Bronchial epithelial cell (primary cell): ENCODE measurements at regions not wholly inside any gene's neighbourhood (a gene's known extent, or its start where the extent isn't known, plus 50 kb on each side); places are given as distances from the start of the nearest gene placed in this dataset.
"Not testable (repeated sequence)": the region's sequence is repeated elsewhere in the genome, so short reads cannot be mapped to it uniquely, and the experiment has no call there.

ENCODE experiments used
- DNase-seq: peaks from one replicate; pipeline ENCODE4 v3.0.0-alpha.2; 2010; ENCODE audit warnings: low read depth
- FAIRE-seq: peaks from 2 replicates; lab custom pipeline; 2011; peaks lifted over from hg19 to GRCh38; lab: Jason Lieb, UNC
- H3K27me3 ChIP-seq: 2 replicates; pipeline ENCODE4 v1.5.1; 2011; ENCODE audit warnings: low read length; ENCODE audit not compliant: control insufficient read depth, insufficient read depth
- H3K36me3 ChIP-seq: 2 replicates; pipeline ENCODE4 v1.5.1; 2011; ENCODE audit warnings: low read length; ENCODE audit not compliant: control insufficient read depth, insufficient read depth
- H3K4me3 ChIP-seq: 2 replicates; pipeline ENCODE4 v1.5.1; 2011; ENCODE audit warnings: mild to moderate bottlenecking, low read depth, low read length, control low read depth
- TF ChIP-seq, protein P1 (sequence below): IDR thresholded peaks from 2 replicates; pipeline ENCODE4 v1.5.1; 2011; ENCODE audit warnings: mild to moderate bottlenecking, moderate library complexity, low read length, control low read depth, inconsistent platforms; ENCODE audit not compliant: insufficient read depth, severe bottlenecking

DNA sequence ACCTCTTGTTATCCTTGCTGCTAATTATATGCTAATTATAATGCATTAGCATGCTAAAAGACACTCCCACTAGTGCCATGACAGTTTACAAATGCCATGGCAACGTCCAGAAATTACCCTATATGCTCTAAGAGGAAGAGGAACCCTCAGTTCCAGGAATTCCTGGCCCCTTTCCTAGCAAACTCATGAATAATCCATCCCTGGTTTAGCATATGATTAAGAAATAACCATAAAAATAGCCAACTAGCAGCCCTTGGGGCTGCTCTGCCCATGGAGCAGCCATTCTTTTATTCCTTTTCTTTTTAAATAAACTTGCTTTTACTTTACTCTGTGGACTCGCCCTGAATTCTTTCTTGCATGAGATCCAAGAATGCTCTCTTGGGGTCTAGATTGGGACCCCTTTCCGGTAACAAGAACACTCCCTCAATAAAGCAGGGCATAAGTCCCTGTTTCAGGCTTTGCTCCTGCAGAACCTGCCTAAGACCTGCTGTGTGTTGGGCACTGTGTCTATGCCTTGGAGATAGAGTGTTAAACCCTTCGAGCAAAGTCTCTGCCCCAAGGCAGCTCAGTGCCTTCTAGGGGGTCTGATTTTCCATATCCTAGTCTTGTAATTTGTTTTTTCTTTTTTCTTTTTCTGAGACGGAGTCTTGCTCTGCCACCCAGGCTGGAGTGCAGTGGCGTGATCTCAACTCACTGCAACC lies 345.0 kb downstream of the NPIPA7 start:
- not testable (repeated sequence) for DNase-seq, H3K27me3 ChIP-seq, H3K36me3 ChIP-seq, FAIRE-seq, H3K4me3 ChIP-seq

- FAIRE-seq, H3K36me3 ChIP-seq, H3K27me3 ChIP-seq, DNase-seq, H3K4me3 ChIP-seq: not testable (repeated sequence)
Measured at GRCh38 chr16:16727048-16727447, 348.1 kb downstream of the NPIPA7 start.

DNA sequence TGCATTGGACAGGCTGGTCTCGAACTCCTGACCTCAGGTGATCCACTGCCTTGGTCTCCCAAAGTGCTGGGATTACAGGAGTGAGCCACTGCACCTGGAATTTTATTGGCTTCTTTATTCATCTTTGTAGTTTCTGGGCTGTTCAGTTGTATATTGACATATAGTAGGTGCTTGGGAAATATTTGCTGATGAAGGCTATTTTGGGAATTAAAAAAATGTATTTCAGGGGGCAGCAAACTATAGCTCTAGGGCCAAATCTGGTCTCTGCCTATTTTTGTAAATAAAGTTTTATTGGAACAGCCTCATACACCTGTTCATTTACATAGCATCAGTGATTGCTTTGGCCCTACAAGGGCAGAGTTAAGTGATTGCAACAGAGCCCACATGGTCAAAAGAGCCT lies 363.6 kb downstream of the NPIPA7 start:
- not testable (repeated sequence) for H3K4me3 ChIP-seq, H3K27me3 ChIP-seq, FAIRE-seq, DNase-seq, H3K36me3 ChIP-seq

GRCh38 chr16:16754992-16755667 lies 376.2 kb downstream of the NPIPA7 start:
- H3K27me3 ChIP-seq, H3K4me3 ChIP-seq, DNase-seq, H3K36me3 ChIP-seq: not testable (repeated sequence)
- peak; percentile 50 for FAIRE-seq

- H3K4me3 ChIP-seq = no peak overlapping the region
- H3K27me3 ChIP-seq = no peaks in the 10 kb centered on the region
- no peak for DNase-seq
- no peaks in the 10 kb centered on the region for H3K36me3 ChIP-seq
- TF ChIP-seq, protein P1, sequence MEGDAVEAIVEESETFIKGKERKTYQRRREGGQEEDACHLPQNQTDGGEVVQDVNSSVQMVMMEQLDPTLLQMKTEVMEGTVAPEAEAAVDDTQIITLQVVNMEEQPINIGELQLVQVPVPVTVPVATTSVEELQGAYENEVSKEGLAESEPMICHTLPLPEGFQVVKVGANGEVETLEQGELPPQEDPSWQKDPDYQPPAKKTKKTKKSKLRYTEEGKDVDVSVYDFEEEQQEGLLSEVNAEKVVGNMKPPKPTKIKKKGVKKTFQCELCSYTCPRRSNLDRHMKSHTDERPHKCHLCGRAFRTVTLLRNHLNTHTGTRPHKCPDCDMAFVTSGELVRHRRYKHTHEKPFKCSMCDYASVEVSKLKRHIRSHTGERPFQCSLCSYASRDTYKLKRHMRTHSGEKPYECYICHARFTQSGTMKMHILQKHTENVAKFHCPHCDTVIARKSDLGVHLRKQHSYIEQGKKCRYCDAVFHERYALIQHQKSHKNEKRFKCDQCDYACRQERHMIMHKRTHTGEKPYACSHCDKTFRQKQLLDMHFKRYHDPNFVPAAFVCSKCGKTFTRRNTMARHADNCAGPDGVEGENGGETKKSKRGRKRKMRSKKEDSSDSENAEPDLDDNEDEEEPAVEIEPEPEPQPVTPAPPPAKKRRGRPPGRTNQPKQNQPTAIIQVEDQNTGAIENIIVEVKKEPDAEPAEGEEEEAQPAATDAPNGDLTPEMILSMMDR = no peak
- FAIRE-seq = no peak
Measured at GRCh38 chr16:16763449-16763848, 384.5 kb downstream of the NPIPA7 start.

DNA sequence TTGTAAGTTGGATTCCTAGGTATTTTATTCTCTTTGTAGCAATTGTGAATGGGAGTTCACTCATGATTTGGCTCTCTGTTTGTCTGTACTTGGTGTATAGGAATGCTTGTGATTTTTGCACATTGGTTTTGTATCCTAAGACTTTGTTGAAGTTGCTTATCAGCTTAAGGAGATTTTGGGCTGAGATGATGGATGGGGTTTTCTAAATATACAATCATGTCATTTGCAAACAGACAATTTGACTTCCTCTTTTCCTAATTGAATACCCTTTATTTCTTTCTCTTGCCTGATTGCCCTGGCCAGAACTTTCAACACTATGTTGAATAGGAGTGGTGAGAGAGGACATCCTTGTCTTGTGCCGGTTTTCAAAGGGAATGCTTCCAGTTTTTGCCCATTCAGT lies 391.8 kb downstream of the NPIPA7 start:
- FAIRE-seq, H3K27me3 ChIP-seq, H3K4me3 ChIP-seq, H3K36me3 ChIP-seq, DNase-seq: not testable (repeated sequence)

- H3K4me3 ChIP-seq = no peak overlapping the region
- FAIRE-seq = no peak
- no peak for DNase-seq
- TF ChIP-seq, protein P1 = no peak
- H3K27me3 ChIP-seq = no peaks in the 10 kb centered on the region
- H3K36me3 ChIP-seq = no peaks in the 10 kb centered on the region
Measured at GRCh38 chr16:16774389-16774788, 395.4 kb downstream of the NPIPA7 start.

GRCh38 chr16:16778332-16778731 lies 399.4 kb downstream of the NPIPA7 start:
- Histone ChIP-seq H3K36me3 (no peaks in the 10 kb centered on the region), H3K4me3 (no peak overlapping the region), H3K27me3 (no peaks in the 10 kb centered on the region)
- DNase-seq = no peak
- TF ChIP-seq, protein P1 = no peak
- FAIRE-seq = no peak
